Naive thymus-derived CD8-positive, alpha-beta T cell (primary cell): ENCODE measurements at regions not wholly inside any gene's neighbourhood (a gene's known extent, or its start where the extent isn't known, plus 50 kb on each side); places are given as distances from the start of the nearest gene placed in this dataset.

Experiments used
- ATAC-seq, 2 donors: fragments of 150-1000 bp; cut with Tn5 transposase in 1 of 2; sonication (Bioruptor Pico), chemical (Tn5 transposase) in 1 of 2; 1 replicate in 1 of 2; 2 replicates in 1 of 2; pipeline ENCODE4 v1.10.0; 2021; ENCODE audit warnings: mild to moderate bottlenecking in 2 of 2, moderate library complexity in 2 of 2
- POLR2A ChIA-PET: fragments of 350-600 bp; sonication (Branson Sonifier 250); formaldehyde crosslinking; loops from one replicate; lab custom pipeline; 2021; ENCODE audit warnings: antibody characterized with exemption; lab: Charles Lee
- DNase-seq, 10 donors: peaks; one replicate each; pipeline versions ENCODE4 v3.0.0 to v3.0.0-alpha.2; 2020 to 2022
- H3K27ac Mint-ChIP-seq, 10 donors: one replicate each; pipeline ENCODE4 v1.8.0; 2020 to 2022; ENCODE audit warnings: mild to moderate bottlenecking in 10 of 10, mixed read lengths in 10 of 10, moderate library complexity in 4 of 10, inconsistent platforms in 1 of 10
- H3K27me3 Mint-ChIP-seq, 5 donors: one replicate each; pipeline ENCODE4 v1.8.0; 2021 to 2022; ENCODE audit warnings: mixed read lengths in 5 of 5
- H3K36me3 Mint-ChIP-seq, 3 donors: one replicate each; pipeline ENCODE4 v1.8.0; 2020 to 2022; ENCODE audit warnings: mixed read lengths in 3 of 3, mild to moderate bottlenecking in 2 of 3, inconsistent platforms in 1 of 3
- H3K4me1 Mint-ChIP-seq, 4 donors: one replicate each; pipeline ENCODE4 v1.8.0; 2021 to 2022; ENCODE audit warnings: mixed read lengths in 4 of 4
- H3K4me3 Mint-ChIP-seq, 10 donors: one replicate each; pipeline ENCODE4 v1.8.0; 2020 to 2022; ENCODE audit warnings: mild to moderate bottlenecking in 10 of 10, mixed read lengths in 10 of 10, moderate library complexity in 6 of 10, inconsistent platforms in 1 of 10
- H3K9me3 Mint-ChIP-seq, 9 donors: one replicate each; pipeline ENCODE4 v1.8.0; 2020 to 2022; ENCODE audit warnings: mixed read lengths in 9 of 9, mild to moderate bottlenecking in 3 of 9, inconsistent platforms in 1 of 9, moderate library complexity in 1 of 9

- POLR2A ChIA-PET, result no interaction called here
- DNase-seq, result no peak
- no peak overlapping the region for H3K27ac Mint-ChIP-seq
- no peaks in the 10 kb centered on the region for H3K27me3 Mint-ChIP-seq
- no peak for ATAC-seq
- no peaks in the 10 kb centered on the region for H3K36me3 Mint-ChIP-seq
- H3K4me1 Mint-ChIP-seq, result no peaks in the 10 kb centered on the region
- no peak overlapping the region for H3K4me3 Mint-ChIP-seq
- peaks cover 0 to 17% (median 7%) of the 10 kb centered on the region in 9 donors for H3K9me3 Mint-ChIP-seq
Observed at GRCh38 chr1:105310063-105310462, 1560.4 kb downstream of the AMY1C start.

GRCh38 chr1:105317976-105318375, 1568.3 kb downstream of the AMY1C start:
- no peak for ATAC-seq
- Mint-ChIP-seq H3K27me3 (no peaks in the 10 kb centered on the region), H3K9me3 (peaks cover 2 to 33% (median 19%) of the 10 kb centered on the region in 9 donors), H3K4me3 (no peak overlapping the region), H3K4me1 (no peaks in the 10 kb centered on the region), H3K27ac (no peak overlapping the region), H3K36me3 (peaks cover 0 to 6% (median 0%) of the 10 kb centered on the region in 3 donors)
- POLR2A ChIA-PET, result no interaction called here
- DNase-seq, result no peak

GRCh38 chr1:105326886-105327285, 1577.2 kb downstream of the AMY1C start:
- peaks cover 3 to 45% (median 10%) of the 10 kb centered on the region in 9 donors for H3K9me3 Mint-ChIP-seq
- no peaks in the 10 kb centered on the region for H3K36me3 Mint-ChIP-seq

GRCh38 chr1:105337420-105337819, 1587.7 kb downstream of the AMY1C start:
- no peak for DNase-seq
- Mint-ChIP-seq H3K27ac (no peak overlapping the region), H3K36me3 (no peaks in the 10 kb centered on the region), H3K27me3 (no peaks in the 10 kb centered on the region), H3K4me3 (no peak overlapping the region), H3K4me1 (no peaks in the 10 kb centered on the region), H3K9me3 (peaks cover 0 to 36% (median 10%) of the 10 kb centered on the region in 9 donors)
- POLR2A ChIA-PET, result no interaction called here
- no peak for ATAC-seq

More at GRCh38 chr1:105326886-105327285, 1577.2 kb downstream of the AMY1C start:
- POLR2A ChIA-PET, result no interaction called here
- Mint-ChIP-seq H3K27me3 (no peaks in the 10 kb centered on the region), H3K27ac (no peak overlapping the region), H3K4me3 (no peak overlapping the region), H3K4me1 (no peaks in the 10 kb centered on the region)
- ATAC-seq, result no peak
- no peak for DNase-seq

GRCh38 chr1:105343317-105343716, 1593.6 kb downstream of the AMY1C start:
- Mint-ChIP-seq H3K4me3 (no peak overlapping the region), H3K9me3 (peaks cover 8 to 35% (median 17%) of the 10 kb centered on the region in 9 donors), H3K27ac (no peak overlapping the region), H3K36me3 (no peaks in the 10 kb centered on the region), H3K4me1 (no peaks in the 10 kb centered on the region), H3K27me3 (no peaks in the 10 kb centered on the region)
- DNase-seq (no peak), ATAC-seq (no peak)
- POLR2A ChIA-PET, result no interaction called here

- Mint-ChIP-seq H3K9me3 (peaks cover under 1 to 12% (median 8%) of the 10 kb centered on the region in 9 donors), H3K4me3 (no peak overlapping the region), H3K4me1 (no peaks in the 10 kb centered on the region), H3K27me3 (no peaks in the 10 kb centered on the region), H3K27ac (no peak overlapping the region), H3K36me3 (no peaks in the 10 kb centered on the region)
- no peak for ATAC-seq
- POLR2A ChIA-PET, result no interaction called here
- no peak for DNase-seq
Observed at GRCh38 chr1:105359457-105359856, 1609.8 kb downstream of the AMY1C start.

GRCh38 chr1:105362438-105362837, 1612.7 kb downstream of the AMY1C start:
- peaks cover 3 to 18% (median 8%) of the 10 kb centered on the region in 9 donors for H3K9me3 Mint-ChIP-seq
- no peak overlapping the region for H3K4me3 Mint-ChIP-seq
- DNase-seq (no peak), ATAC-seq (no peak)
- H3K27me3 Mint-ChIP-seq, result no peaks in the 10 kb centered on the region
- no peaks in the 10 kb centered on the region for H3K4me1 Mint-ChIP-seq
- no peak overlapping the region for H3K27ac Mint-ChIP-seq
- H3K36me3 Mint-ChIP-seq, result no peaks in the 10 kb centered on the region
- POLR2A ChIA-PET, result no interaction called here

GRCh38 chr1:105368446-105368845, 1618.7 kb downstream of the AMY1C start:
- Mint-ChIP-seq H3K4me1 (no peaks in the 10 kb centered on the region), H3K4me3 (no peak overlapping the region), H3K36me3 (no peaks in the 10 kb centered on the region), H3K9me3 (peaks cover 0 to 22% (median 8%) of the 10 kb centered on the region in 9 donors), H3K27me3 (no peaks in the 10 kb centered on the region), H3K27ac (no peak overlapping the region)
- no peak for DNase-seq
- POLR2A ChIA-PET, result no interaction called here
- ATAC-seq, result no peak

GRCh38 chr1:105373681-105374080, 1624.0 kb downstream of the AMY1C start:
- POLR2A ChIA-PET, result no interaction called here
- no peak overlapping the region for H3K27ac Mint-ChIP-seq
- H3K4me3 Mint-ChIP-seq, result no peak overlapping the region
- peaks cover 3 to 27% (median 10%) of the 10 kb centered on the region in 9 donors for H3K9me3 Mint-ChIP-seq
- DNase-seq (no peak), ATAC-seq (no peak)
- H3K4me1 Mint-ChIP-seq, result no peaks in the 10 kb centered on the region
- no peaks in the 10 kb centered on the region for H3K36me3 Mint-ChIP-seq
- H3K27me3 Mint-ChIP-seq, result no peaks in the 10 kb centered on the region

GRCh38 chr1:105386489-105386888, 1636.8 kb downstream of the AMY1C start:
- H3K9me3 Mint-ChIP-seq, result peaks cover 6 to 38% (median 16%) of the 10 kb centered on the region in 9 donors

GRCh38 chr1:105396001-105396400, 1646.3 kb downstream of the AMY1C start:
- Mint-ChIP-seq H3K4me1 (no peaks in the 10 kb centered on the region), H3K9me3 (peaks cover 8 to 44% (median 13%) of the 10 kb centered on the region in 9 donors), H3K27ac (no peak overlapping the region), H3K4me3 (no peak overlapping the region), H3K27me3 (no peaks in the 10 kb centered on the region), H3K36me3 (peaks cover 0 to 8% (median 0%) of the 10 kb centered on the region in 3 donors)
- POLR2A ChIA-PET, result no interaction called here
- DNase-seq (no peak), ATAC-seq (no peak)

More at GRCh38 chr1:105386489-105386888, 1636.8 kb downstream of the AMY1C start:
- H3K4me3 Mint-ChIP-seq, result no peak overlapping the region
- no peak for DNase-seq
- POLR2A ChIA-PET, result no interaction called here
- no peak overlapping the region for H3K27ac Mint-ChIP-seq
- H3K4me1 Mint-ChIP-seq, result no peaks in the 10 kb centered on the region
- H3K36me3 Mint-ChIP-seq, result peaks cover 0 to 11% (median 0%) of the 10 kb centered on the region in 3 donors
- ATAC-seq, result no peak
- no peaks in the 10 kb centered on the region for H3K27me3 Mint-ChIP-seq

GRCh38 chr1:105398909-105399308, 1649.2 kb downstream of the AMY1C start:
- Mint-ChIP-seq H3K36me3 (no peaks in the 10 kb centered on the region), H3K9me3 (peaks cover 5 to 37% (median 11%) of the 10 kb centered on the region in 9 donors)
- no peak for DNase-seq

GRCh38 chr1:105399716-105400115, 1650.0 kb downstream of the AMY1C start:
- Mint-ChIP-seq H3K4me3 (no peak overlapping the region), H3K36me3 (no peaks in the 10 kb centered on the region), H3K9me3 (peaks cover under 1 to 31% (median 10%) of the 10 kb centered on the region in 9 donors), H3K4me1 (no peaks in the 10 kb centered on the region), H3K27me3 (no peaks in the 10 kb centered on the region), H3K27ac (no peak overlapping the region)
- ATAC-seq (no peak), DNase-seq (no peak)
- POLR2A ChIA-PET, result no interaction called here

More at GRCh38 chr1:105398909-105399308, 1649.2 kb downstream of the AMY1C start:
- Mint-ChIP-seq H3K27ac (no peak overlapping the region), H3K4me1 (no peaks in the 10 kb centered on the region), H3K27me3 (no peaks in the 10 kb centered on the region), H3K4me3 (no peak overlapping the region)
- ATAC-seq, result no peak
- POLR2A ChIA-PET, result no interaction called here

- no peak overlapping the region for H3K4me3 Mint-ChIP-seq
Observed at GRCh38 chr1:105416261-105416660, 1640.2 kb upstream of the PRMT6 start.

More at GRCh38 chr1:105416261-105416660, 1640.2 kb upstream of the PRMT6 start:
- no peak overlapping the region for H3K27ac Mint-ChIP-seq
- no peaks in the 10 kb centered on the region for H3K36me3 Mint-ChIP-seq
- DNase-seq (no peak), ATAC-seq (no peak)
- H3K4me1 Mint-ChIP-seq, result no peaks in the 10 kb centered on the region
- POLR2A ChIA-PET, result no interaction called here
- H3K9me3 Mint-ChIP-seq, result peaks cover 0 to 47% (median 16%) of the 10 kb centered on the region in 9 donors
- no peaks in the 10 kb centered on the region for H3K27me3 Mint-ChIP-seq
